GM23248 (cell line): ENCODE measurements at regions not wholly inside any gene's neighbourhood (a gene's known extent, or its start where the extent isn't known, plus 50 kb on each side); places are given as distances from the start of the nearest gene placed in this dataset.

ENCODE experiments used
- EZH2 ChIP-seq: fragments of 200-600 bp; sonication (generic); IDR thresholded peaks from 2 replicates; pipeline ENCODE4 v1.6.1; 2018; ENCODE audit warnings: antibody characterized with exemption, mild to moderate bottlenecking; ENCODE audit not compliant: insufficient read depth, poor library complexity, severe bottlenecking
- EZH2phosphoT487 ChIP-seq: fragments of 200-600 bp; sonication (generic); IDR thresholded peaks from 2 replicates; pipeline ENCODE4 v1.6.1; 2018; ENCODE audit warnings: antibody characterized with exemption, moderate library complexity, mild to moderate bottlenecking, low read depth; ENCODE audit not compliant: insufficient read depth

- no peak for TF ChIP-seq EZH2
- TF ChIP-seq EZH2phosphoT487 = no peak
Measured at GRCh38 chr4:20137176-20137575, 114.5 kb upstream of the SLIT2 start.
